NCI-H526 (cell line): ENCODE measurements at regions not wholly inside any gene's neighbourhood (a gene's known extent, or its start where the extent isn't known, plus 50 kb on each side); places are given as distances from the start of the nearest gene placed in this dataset.

ENCODE experiments used
- DNase-seq, 2 experiments: peaks; one replicate each; lab custom pipeline; 2025; lab: John Stamatoyannopoulos, UW

- peak in 1 of 2 experiments; percentile 12 for DNase-seq
Measured at GRCh38 chr11:11135820-11136476, 217.1 kb downstream of the CSNK2A3 start.

- DNase-seq: no peak
Measured at GRCh38 chr11:11129118-11129517, 223.9 kb downstream of the CSNK2A3 start.

GRCh38 chr11:11125618-11126017 lies 227.4 kb downstream of the CSNK2A3 start:
- DNase-seq: no peak

- peak; percentile 68 to 72 for DNase-seq
Measured at GRCh38 chr11:11122749-11123148, 230.3 kb downstream of the CSNK2A3 start.

- peak; percentile 66 to 68 for DNase-seq
Measured at GRCh38 chr11:11119917-11120316, 233.1 kb downstream of the CSNK2A3 start.

- DNase-seq: no peak
Measured at GRCh38 chr11:11117730-11118129, 235.3 kb downstream of the CSNK2A3 start.

GRCh38 chr11:11115475-11115874 lies 237.6 kb downstream of the CSNK2A3 start:
- no peak for DNase-seq

GRCh38 chr11:11113626-11114025 lies 239.4 kb downstream of the CSNK2A3 start:
- no peak for DNase-seq

- no peak for DNase-seq
Measured at GRCh38 chr11:11108026-11108425, 245.0 kb downstream of the CSNK2A3 start.

- no peak for DNase-seq
Measured at GRCh38 chr11:11107076-11107723, 245.8 kb downstream of the CSNK2A3 start.

GRCh38 chr11:11105361-11105760 lies 247.5 kb upstream of the ZBED5 start:
- peak in 1 of 2 experiments; percentile 22 for DNase-seq

- no peak for DNase-seq
Measured at GRCh38 chr11:11095831-11096723, 238.2 kb upstream of the ZBED5 start.

- no peak for DNase-seq
Measured at GRCh38 chr11:11090495-11090894, 232.6 kb upstream of the ZBED5 start.

- DNase-seq: no peak
Measured at GRCh38 chr11:11089805-11090204, 232.0 kb upstream of the ZBED5 start.

- no peak for DNase-seq
Measured at GRCh38 chr11:11086979-11087378, 229.1 kb upstream of the ZBED5 start.

GRCh38 chr11:11085580-11085979 lies 227.7 kb upstream of the ZBED5 start:
- no peak for DNase-seq

GRCh38 chr11:11084337-11084736 lies 226.5 kb upstream of the ZBED5 start:
- no peak for DNase-seq

- DNase-seq: no peak
Measured at GRCh38 chr11:11083441-11083840, 225.6 kb upstream of the ZBED5 start.

- no peak for DNase-seq
Measured at GRCh38 chr11:11082646-11083045, 224.8 kb upstream of the ZBED5 start.

GRCh38 chr11:11081776-11082175 lies 223.9 kb upstream of the ZBED5 start:
- DNase-seq: no peak

GRCh38 chr11:11081288-11081687 lies 223.4 kb upstream of the ZBED5 start:
- DNase-seq: peak in 1 of 2 experiments; percentile 16

GRCh38 chr11:11078344-11079086 lies 220.7 kb upstream of the ZBED5 start:
- DNase-seq: no peak
